ENCODE measurements at regions not wholly inside any gene's neighbourhood (a gene's known extent, or its start where the extent isn't known, plus 50 kb on each side); places are given as distances from the start of the nearest gene placed in this dataset.
"Not testable (repeated sequence)": the region's sequence is repeated elsewhere in the genome, so short reads cannot be mapped to it uniquely, and the experiment has no call there.

DNA sequence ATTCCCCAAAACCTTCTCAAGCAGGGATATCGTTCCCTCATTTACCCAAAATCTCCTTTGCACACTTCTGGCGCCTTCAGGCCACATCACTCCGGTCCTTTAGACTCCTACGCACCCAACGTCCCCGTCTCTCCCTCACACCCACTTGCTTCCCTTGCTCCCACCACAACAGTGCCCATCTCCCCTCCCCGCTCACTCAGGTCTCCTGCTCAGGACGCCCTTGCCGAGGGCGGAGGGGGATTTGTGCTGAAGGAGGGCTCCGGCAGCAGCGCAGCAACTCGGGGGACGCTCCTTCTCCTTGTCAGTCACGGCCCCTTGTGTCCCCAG lies 71.6 kb downstream of the PCMTD2 start:
- ATAC-seq, result peak; percentile 25
- DNase-seq; intact Hi-C loops (cut with micrococcal nuclease): not testable (repeated sequence)

DNA sequence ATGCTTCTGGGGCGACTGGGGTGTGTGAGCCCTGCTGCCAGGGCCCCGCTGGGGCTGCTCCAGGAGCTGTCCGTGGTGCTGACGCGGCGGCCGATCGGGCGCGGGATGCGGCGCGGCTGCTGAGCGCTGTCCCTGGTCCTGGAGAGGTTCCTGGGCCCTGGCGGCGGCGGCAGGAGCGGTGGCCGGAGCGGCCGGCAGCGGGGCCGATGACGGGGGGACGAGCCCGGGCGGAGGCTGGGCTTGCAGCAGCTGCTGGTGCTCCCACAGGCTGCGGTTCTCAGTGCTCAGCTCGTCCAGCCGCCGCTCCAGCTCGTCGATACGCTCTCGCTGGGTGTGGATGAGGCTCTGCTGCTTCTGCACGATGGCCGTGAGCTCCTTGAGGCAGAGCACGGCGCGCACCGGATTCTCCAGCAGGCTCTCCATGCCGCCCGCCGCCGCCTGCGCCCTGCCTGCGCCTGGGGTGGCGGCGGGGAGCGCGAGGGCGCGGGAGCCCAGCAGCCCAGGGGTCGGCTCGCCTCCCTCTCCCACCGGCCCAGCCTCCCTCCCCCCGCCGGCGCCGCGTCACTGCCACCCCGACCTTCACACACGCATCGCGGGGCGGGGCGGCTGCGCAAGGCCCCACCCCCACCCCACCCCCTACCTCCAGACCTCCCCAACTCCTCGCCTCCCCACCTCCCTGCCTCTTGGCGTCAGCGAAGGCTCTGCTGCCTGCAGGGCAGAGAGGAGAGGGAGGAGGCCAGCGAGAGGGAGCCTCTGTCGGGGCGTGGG lies 72.2 kb downstream of the PCMTD2 start:
- ATAC-seq, result peak; percentile 98
- intact Hi-C loops (cut with micrococcal nuclease); DNase-seq: not testable (repeated sequence)

DNA sequence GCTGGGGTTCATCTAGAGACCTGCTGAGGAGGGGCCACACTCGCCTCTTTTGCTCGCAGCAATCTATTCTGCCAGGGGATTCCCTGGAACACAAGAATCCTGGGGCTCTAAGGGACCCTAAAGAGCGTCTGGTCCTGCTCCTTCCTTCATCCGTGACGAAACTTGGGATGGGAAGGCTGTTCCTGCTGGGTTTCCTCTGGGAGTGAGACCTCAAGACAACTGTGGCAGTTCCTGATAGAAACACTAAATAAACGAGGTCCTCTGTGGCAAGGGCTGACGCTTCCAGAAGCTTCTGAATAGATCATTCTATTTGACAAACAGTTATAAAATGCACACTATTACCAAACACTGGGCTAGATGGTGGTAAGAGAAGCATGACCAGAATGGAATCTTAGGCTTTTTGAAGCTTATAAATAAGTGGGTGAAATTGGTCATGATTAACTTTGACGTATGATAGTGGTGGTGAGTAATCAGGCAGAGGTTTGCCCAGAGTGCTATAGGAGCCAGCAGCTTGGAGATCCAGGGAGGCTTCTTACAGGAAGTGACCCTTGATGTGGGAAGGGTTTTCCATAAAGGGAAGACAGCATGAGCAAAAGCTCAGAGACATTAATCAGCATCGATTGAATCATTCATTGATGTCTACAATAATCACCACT lies 73.2 kb downstream of the PCMTD2 start:
- ATAC-seq; DNase-seq; intact Hi-C loops (cut with micrococcal nuclease): not testable (repeated sequence)

DNA sequence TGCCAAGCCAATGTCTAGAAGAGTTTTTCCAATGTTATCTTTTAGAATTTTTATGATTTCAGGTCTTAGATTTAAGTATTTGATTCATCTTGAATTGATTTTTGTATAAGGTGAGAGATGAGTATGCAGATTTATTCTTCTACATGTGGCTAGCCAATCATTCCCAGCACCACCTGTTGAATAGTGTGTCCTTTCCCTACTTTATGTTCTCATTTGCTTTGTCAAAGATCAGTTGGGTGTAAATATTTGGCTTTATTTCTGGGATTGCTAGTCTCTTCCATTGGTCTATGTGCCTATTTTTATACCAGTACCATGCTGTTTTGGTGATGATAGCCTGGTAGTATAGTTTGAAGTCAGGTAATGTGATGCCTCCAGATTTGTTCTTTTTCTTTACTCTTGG lies 77.1 kb downstream of the PCMTD2 start:
- ATAC-seq; DNase-seq; intact Hi-C loops (cut with micrococcal nuclease): not testable (repeated sequence)
